ENCODE measurements at regions not wholly inside any gene's neighbourhood (a gene's known extent, or its start where the extent isn't known, plus 50 kb on each side); places are given as distances from the start of the nearest gene placed in this dataset.

DNA sequence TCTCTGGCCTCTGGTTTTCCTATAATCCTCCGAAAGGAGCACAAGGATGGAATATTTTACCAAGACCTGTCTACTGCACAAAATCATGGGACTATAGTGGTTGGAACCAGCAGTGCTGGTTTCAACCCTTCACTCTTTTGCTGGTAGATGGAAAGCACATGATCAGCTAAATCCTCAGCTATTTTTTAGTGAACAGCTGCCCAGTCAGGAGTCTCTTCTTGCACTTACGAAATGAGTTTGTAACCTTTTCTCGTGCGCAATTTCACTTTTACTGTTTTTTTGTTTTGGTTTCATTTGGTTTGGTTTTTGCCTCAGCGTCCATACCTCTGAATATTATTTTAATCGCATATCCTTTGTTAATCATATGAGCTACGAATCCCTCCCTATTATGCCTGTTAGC lies 418.5 kb upstream of the CPEB2 start:
- no peak for DNase-seq (ENCODE audit: extremely low read depth in 1 of 2, low read depth in 1 of 2)

DNA sequence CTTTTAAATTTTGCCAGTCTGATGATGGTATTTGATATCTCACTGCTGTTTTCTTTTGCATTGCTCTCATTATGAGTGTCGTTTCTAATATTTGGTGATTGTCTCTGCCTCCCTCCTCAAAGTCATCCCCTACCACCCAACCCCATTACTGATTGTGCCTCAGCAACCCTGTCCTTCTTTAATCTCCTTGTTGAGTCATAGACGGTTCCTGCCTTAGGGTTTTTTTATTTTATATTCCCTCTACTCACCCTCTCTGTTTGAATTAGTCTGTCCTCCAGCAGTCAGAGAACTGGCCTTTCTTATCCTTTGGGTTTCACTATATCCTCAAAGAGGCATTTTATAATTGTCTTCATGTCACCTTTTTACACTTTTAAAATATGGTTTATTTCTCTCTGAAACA lies 409.3 kb upstream of the CPEB2 start:
- no peak for DNase-seq (ENCODE audit: extremely low read depth in 1 of 2, low read depth in 1 of 2)

DNA sequence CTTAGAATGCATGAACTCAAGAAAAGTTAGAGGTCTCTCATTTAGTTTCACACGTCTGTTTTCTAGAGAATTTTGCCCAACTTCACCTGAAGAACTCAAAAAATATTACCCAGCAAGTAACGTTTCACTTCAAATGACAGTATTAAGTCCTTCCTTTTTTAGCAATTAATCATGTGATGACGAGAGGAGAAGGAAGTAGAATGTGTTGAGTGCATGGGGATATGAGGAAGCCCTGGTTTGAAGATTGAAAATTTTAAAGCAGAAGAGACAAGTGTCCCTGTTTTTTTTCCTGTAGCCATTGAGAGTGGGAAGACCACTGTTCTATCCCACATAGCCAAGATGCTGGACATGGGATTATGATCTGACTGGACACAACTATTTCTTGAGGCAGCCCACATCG lies 406.3 kb upstream of the CPEB2 start:
- no peak for DNase-seq (ENCODE audit: extremely low read depth in 1 of 2, low read depth in 1 of 2)

DNA sequence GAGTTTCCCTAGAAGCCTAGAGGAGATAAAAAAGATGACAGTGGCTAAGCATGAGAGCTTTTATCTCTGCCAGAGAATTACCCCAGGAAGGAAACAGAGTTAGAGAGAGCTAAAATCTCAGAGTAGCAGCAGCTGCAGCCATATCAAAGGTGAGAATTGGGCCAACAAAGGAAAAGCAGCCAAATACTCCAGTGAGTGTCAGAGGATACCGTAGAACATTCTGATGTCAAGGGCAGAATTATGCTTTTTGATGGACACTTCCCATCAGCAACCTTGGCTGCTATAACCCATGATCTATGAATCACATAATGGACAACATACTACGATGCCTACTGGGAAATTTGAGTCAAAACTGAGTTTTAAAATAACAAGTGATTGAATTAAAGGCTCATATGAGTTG lies 405.8 kb upstream of the CPEB2 start:
- DNase-seq (ENCODE audit: extremely low read depth in 1 of 2, low read depth in 1 of 2), result no peak

DNA sequence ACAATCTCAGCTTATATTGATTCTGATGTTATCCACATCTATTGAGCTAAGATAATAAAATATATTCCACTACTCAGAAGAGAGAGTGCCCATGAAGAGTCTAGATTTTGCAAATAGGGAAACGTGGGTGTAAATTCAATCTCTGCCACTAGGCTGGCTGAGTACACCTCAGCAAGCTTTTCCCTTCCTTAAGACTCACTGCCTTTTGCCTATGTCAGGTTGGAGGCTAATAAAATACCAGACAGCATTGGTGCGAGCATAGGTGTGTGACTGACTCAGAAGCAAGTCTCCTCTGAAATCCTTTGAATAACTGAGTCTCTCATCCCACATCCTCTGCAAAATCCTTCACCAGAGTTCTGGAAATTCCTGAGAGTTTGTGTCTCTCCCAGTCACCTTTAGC lies 405.4 kb upstream of the CPEB2 start:
- no peak for DNase-seq (ENCODE audit: extremely low read depth in 1 of 2, low read depth in 1 of 2)

DNA sequence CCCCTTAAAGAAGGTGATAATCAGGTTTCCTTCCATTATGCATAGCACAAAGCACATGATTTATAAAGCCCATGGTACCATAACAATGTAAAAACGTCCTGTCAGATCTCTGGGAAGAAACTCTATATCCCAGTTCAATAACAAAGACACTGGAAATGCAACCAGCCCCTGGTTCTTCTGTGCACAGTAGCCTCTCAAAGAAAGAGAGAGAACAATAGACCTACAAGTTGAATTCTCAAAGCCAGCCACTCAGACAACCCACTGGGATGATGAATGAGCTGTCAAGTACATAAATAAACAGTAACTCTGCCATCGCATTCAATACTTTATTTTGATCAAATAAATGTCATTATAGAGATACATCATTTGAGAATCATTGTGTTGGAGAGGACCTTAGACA lies 400.1 kb upstream of the CPEB2 start:
- DNase-seq (ENCODE audit: extremely low read depth in 1 of 2, low read depth in 1 of 2), result no peak

DNA sequence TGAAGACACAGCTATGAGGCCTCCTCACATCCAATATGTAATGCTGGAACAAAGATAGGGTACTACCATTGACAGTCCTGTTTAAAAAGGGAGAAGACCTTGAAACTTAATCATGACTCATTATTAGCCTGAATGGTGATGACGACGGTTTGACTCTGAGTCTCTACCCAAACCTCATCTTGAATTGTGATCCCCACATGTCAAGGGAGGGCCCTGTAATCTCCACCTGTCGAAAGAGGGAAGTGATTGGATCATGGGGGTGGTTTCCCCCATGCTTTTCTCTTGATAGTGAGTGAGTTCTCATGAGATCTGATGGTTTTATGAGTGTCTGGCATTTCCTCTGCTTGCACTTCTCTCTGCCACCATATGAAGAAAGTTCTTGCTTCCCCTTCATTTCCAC lies 395.3 kb upstream of the CPEB2 start:
- no peak for DNase-seq (ENCODE audit: extremely low read depth in 1 of 2, low read depth in 1 of 2)

DNA sequence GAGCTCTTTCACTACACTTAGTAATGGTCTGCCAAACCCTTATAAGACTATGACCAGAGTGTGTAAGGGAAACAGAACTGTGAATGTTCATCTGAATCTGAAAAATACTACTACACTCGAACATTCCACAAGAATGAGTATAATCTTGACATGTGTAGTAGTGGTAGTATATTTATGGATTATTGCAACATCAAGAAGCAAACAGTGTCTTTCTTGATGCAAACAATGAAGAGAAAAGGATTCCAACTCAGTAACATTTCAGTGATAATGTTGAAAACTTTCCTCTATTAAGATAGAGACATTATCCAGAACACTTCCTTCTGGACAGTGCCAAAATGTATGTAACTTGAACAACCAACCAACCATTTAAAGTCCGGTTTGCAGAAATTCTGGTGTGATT lies 394.7 kb upstream of the CPEB2 start:
- DNase-seq (ENCODE audit: extremely low read depth in 1 of 2, low read depth in 1 of 2), result no peak

DNA sequence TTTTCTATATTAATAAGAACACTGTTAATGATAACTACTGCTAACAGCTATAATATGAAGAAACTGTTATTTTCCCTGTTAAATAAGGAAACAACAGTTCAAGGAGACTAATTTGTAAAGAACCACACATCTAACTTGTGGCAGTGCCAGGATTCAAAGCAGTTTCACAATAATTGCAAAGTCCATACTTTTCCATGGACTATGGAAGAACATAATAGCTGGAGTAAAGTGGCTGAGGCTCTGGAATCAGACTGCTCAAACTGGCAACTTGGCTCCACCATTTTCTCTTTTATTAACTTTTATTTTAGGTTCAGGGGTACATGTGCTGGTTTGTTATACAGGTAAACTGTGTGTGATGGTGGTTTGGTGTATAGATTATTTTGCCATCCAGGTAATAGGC lies 393.7 kb upstream of the CPEB2 start:
- no peak for DNase-seq (ENCODE audit: extremely low read depth in 1 of 2, low read depth in 1 of 2)

DNA sequence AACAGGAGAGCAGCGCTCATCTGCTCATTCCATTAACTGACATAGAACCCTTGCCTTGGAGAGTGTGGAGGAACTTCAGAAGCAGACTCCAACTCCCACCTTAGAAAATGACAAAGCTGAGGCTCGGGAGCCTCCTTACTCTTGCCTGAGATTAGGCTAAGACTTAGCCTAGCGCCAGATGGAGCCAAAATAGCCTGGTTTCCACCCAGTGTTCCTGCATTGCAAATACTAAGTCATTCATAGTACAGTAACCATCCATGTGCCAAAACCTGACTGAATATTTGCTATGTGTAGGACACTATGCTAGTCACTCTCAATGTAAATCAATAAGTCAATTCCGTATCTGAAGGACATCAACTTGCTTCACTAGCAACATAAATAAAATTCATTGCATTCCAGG lies 387.4 kb upstream of the CPEB2 start:
- DNase-seq (ENCODE audit: extremely low read depth in 1 of 2, low read depth in 1 of 2), result no peak

DNA sequence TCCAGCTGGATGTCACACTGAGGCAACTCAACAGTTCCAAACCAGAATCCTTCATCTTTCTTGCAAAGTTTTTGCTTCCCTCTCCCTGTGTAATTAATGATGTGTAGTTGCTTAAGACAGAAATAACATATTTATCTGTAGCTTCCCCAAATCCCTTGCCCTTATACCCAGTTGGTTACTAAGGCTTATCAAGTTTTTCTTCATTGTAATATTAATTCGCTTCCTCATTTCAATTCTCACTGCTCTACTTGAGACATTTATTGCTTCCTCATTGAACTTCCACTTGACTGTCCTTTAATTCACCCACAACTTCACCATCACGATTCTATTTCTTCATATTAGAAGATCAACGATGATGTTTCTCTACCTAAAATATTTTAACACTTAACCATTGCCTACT lies 386.6 kb upstream of the CPEB2 start:
- DNase-seq (ENCODE audit: extremely low read depth in 1 of 2, low read depth in 1 of 2), result no peak

DNA sequence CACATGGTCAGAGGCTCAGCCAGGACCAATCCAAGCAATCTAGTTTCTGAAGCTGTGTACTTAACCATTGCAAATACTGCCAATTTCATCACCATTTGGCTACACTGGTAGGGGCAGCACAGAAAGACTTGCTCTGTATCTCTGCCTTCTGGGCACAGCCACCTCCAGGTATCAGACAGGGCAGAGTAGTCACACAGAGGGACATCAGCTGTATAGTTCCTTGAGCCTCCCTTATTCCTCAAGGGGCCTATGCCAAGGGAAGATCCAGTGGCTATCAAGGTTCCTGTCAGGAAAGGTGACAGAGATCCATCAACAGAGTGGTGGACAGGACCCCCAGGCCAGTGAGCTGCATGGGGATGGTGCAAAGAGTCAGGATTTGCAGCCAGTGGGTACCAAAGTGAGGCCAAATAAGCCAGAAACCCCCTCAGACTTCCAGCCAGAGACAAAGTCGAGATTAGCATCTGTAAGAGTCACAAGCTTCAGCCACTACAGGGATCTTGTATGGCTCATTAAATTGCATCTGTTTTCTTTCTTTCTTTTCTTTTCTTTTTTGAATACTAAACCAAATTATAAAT lies 381.6 kb upstream of the CPEB2 start:
- no peak for DNase-seq (ENCODE audit: extremely low read depth in 1 of 2, low read depth in 1 of 2)

DNA sequence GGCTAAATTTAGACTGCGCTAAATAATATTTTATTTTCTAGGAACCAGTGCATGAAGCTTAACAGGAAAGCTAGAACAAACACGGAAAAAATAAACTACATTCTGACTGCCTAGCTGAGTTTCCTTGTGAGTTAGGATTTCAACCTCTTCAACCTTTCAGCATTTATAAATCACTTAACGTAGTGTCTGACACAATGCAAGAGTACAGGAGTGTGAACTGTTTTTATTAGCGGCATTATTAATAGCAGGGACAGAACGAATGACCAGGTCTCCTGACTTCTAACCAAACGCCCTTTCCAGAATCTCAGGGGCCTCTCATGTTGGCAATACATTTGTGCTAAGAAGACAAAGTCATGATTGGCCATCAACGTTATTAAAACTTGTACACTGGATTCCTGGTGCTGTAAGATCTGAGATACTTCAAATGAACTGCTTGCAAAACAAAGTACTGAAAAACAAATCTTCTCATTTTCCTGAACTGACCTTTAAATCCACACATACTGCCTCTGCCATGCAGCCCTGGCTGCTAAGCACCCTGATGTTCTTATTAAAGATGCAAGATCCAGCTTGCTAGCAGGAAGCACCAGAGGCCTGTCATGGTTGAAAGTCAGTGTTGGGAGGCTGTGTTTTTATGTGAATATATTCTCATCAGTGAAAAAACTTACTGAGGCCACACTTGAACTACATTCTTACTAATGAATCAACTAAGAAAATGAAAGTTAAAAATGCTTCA lies 380.4 kb upstream of the CPEB2 start:
- DNase-seq (ENCODE audit: extremely low read depth in 1 of 2, low read depth in 1 of 2), result no peak

DNA sequence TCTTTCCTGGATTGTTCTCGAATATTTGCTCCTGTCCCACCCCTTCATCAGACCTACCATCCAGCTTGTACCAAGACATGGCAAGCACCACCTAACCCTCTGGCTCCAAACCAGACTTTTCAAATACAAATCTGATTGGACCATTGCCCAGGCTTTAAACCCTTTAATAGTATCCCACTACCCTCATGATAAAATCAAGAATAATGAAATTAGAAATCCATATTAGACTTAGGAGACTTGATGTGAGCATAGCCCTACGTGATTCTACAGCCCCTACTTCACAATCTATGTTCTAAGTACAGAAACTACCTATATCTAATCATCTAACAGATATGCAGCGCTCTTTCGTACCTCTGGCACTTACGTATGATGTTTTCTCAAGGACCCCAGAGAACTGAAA lies 375.2 kb upstream of the CPEB2 start:
- DNase-seq (ENCODE audit: extremely low read depth in 1 of 2, low read depth in 1 of 2), result no peak

DNA sequence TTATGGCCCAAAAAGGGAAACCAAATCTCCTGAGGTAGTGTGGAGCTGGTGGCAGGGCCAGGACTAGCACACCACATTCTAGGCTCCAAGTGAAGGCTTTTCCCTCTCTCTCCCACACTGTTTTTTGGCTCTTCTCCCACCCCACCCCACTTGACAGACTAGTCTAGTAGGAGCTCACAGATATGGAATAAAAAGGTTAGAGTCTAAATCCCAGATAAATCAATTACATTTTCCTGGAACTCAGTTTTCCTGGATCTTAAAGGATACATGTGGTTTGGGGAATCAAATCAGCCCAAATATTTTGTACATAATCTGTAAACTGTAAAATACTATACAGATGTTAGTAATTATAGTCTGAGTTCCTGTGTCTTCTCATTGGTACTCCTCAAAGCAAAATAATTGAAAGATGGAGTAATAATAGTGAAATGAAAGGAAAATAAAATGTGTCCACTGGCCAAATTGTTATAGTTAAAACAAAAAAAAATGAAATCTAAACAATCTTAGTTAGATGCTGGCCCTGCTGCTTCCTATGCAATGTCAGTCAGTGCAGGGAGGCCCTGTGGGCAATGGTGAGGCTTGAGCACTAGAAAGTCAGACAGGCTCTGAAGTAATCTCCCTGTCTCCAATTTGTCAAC lies 370.4 kb upstream of the CPEB2 start:
- DNase-seq (ENCODE audit: extremely low read depth in 1 of 2, low read depth in 1 of 2), result no peak

DNA sequence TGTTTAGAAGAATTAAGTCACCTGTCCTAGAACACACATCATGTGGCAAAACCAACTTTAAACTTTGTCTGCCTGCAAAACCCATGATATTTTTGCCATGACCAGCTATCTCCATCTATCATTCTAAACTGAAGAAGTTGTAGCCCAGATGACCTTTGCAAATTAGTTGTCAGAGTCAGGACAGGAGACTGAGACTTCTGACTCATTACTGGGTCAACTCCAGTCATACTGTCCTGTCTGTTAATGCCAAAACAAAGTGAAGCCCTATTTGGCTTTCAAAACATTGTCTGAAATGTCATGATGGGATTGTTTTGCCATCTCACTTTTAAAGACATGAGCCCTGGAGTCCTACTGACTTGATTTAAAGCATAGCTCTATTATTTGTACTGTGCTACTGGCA lies 365.7 kb upstream of the CPEB2 start:
- DNase-seq (ENCODE audit: extremely low read depth in 1 of 2, low read depth in 1 of 2), result no peak

DNA sequence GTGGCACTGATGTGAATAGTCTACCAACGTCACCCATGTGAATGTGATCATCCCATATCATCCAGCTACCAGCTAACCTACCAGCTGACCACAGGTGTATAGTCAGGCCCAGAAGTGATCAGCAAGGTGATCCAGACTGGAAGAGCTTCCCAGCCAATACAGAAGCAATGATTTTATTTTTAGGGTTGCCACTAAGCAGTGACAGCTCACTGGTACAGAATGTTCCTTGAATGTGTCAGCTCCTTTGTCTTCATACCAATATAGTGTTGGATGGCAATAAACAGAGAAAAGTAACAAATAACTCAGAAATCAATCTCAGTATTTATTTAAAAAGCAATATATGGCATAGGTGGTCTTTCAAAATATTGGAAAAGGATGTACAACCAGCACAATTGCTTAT lies 361.8 kb upstream of the CPEB2 start:
- no peak for DNase-seq (ENCODE audit: extremely low read depth in 1 of 2, low read depth in 1 of 2)

DNA sequence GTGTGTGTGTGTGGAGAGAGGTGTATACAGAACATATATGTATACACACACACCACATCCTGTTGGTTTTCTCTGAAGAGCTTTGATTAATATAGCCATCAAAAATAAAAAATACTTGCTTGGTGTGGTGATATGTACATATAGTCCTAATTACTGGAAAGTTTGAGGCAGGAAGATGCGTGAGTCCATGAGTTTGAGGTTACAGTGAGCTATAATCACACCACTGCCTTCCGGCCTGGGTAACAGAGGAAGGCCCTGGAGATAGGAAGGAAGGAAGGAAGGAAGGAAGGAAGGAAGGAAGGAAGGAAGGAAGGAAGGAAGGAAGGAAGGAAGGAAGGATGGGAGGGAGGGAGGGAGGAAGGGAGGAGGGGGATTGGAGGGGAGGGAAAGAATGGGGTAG lies 360.4 kb upstream of the CPEB2 start:
- no peak for DNase-seq (ENCODE audit: extremely low read depth in 1 of 2, low read depth in 1 of 2)

DNA sequence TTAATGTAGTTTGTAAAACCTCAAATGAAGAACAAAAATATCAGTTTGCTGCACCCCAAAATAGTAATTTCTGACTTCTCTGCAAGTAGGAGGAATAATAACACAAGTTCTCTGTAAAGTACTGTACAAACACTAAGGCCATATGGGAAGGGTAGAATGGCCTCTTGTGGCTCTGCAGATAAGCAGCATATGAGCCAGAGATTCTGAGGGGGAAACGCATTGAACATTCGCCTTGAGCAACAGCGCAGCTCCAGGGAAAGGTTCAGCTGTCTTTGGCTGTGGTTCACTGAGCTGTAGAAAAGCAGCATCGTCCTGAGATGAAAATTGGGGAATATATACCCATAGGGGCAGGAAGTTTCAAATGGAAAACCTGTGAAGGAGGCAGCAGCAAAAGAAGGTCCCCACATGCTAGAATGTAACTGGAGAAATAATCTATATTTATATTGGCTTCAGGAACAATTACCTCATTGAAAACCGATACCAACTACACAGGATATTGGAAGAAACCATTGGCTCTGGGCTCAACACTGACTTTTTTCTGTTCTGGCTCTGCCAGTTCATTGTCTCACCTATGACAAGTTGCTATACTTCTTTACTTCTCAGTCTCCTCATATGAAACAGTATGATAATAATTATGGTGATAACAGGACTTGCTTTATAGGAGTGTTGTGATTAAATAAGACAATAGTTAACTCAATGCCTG lies 357.6 kb upstream of the CPEB2 start:
- no peak for DNase-seq (ENCODE audit: extremely low read depth in 1 of 2, low read depth in 1 of 2)

DNA sequence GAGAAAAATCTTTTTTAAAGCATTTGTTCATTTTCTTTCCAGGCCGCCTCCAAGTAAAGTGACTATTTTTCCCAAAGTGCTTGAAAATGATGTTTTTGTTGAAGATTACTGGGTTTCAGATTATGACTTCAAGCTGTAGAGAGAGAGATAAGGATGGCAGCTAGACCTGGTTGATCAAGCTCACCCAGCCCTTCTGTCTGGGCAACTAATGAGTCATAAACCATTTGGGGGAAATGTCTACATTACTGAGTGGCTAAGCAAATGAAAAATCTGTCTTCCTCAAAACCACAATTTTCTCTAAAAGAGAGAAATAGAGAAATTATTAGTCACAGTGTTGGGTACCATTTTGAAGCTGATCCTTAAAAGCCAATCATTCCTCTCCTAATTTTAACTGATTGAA lies 355.4 kb upstream of the CPEB2 start:
- no peak for DNase-seq (ENCODE audit: extremely low read depth in 1 of 2, low read depth in 1 of 2)

DNA sequence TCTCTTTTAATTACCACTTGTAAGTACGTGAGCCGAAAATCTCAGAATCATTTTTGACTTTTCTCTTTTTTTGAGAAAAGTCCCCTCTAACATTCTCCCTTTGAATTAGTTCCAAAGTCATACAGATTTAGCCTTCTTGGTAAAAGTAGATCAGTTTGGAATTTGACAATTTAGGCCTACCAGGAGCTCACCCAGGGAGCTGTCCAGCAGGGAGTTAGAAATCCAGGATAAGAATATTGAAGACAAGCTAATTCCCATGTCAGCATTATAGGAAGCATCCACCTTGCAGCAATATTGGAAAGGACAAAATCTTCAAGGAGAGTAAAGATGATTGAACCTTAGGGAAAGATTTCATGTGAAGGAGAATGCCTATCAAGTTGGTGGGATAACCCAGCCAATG lies 352.2 kb upstream of the CPEB2 start:
- DNase-seq (ENCODE audit: extremely low read depth in 1 of 2, low read depth in 1 of 2), result no peak

DNA sequence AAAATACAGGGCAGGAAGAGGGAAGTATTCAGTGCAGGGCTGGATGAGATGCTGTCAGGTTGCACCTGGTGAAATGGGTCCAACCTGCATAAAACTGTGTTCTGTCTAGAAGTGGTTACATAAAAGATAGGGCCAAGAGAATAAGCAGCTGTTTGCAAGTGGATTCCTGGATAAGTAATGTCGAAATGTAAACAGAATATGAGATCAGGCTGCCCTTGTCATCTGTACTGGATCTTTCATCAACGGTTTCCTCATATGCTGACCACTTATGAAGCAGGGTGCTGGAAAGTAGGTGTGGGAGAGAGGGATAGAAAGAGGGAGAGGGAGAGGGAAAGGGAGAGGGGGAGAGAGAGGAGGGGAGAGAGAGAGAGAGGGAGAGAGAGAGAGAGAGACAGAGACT lies 349.8 kb upstream of the CPEB2 start:
- no peak for DNase-seq (ENCODE audit: extremely low read depth in 1 of 2, low read depth in 1 of 2)

Data from stimulated activated CD8-positive, alpha-beta memory T cell treated with anti-CD3 and anti-CD28 coated beads, Interleukin-7, amount 100 ng/mL, for 48 hours (primary cell).